CMK (cell line): ENCODE measurements at regions not wholly inside any gene's neighbourhood (a gene's known extent, or its start where the extent isn't known, plus 50 kb on each side); places are given as distances from the start of the nearest gene placed in this dataset.
"Not testable (repeated sequence)": the region's sequence is repeated elsewhere in the genome, so short reads cannot be mapped to it uniquely, and the experiment has no call there.

Source experiments
- DNase-seq: peaks from one replicate; pipeline ENCODE4 v3.0.0-alpha.2; 2010; ENCODE audit warnings: low read depth

DNA sequence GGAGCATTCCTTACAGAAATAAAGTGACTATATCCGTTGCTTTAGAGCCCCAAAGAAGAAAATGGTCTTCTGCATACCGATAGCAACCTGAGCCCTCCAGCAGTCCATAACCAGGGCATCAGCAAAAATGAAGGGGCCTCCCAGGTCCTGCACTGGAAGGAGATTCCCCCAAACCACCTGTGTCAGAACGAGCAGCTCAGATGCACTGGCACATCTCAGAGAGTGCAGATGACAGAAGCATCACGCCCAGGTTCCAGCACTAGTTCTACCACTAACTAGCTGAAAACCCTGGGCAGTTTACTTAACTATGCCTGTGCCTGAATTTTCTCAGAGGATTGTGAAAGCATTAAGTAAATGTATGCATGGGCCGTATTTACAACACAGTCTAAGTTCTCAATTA lies 466.7 kb upstream of the MYT1L start:
- no peak for DNase-seq

DNA sequence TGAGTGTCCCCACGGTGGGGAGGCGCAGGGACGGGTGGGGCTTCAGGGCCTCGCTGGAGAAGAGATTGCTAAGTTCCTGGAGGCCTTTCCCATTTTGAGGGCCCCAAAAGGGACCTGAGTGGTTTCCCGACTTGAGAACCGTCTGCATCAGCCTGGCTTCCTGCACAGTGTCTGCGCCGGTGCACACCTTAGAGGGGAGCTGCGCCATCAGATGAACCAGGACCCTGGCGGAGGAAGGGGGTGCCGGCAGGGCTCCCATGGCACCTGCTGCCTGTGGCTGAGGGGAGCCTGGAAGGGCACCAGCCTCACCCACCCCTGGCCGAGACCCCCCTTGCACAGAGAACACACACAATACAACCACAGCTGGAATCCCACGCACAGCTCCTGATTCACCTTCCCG lies 465.1 kb upstream of the MYT1L start:
- DNase-seq: no peak

DNA sequence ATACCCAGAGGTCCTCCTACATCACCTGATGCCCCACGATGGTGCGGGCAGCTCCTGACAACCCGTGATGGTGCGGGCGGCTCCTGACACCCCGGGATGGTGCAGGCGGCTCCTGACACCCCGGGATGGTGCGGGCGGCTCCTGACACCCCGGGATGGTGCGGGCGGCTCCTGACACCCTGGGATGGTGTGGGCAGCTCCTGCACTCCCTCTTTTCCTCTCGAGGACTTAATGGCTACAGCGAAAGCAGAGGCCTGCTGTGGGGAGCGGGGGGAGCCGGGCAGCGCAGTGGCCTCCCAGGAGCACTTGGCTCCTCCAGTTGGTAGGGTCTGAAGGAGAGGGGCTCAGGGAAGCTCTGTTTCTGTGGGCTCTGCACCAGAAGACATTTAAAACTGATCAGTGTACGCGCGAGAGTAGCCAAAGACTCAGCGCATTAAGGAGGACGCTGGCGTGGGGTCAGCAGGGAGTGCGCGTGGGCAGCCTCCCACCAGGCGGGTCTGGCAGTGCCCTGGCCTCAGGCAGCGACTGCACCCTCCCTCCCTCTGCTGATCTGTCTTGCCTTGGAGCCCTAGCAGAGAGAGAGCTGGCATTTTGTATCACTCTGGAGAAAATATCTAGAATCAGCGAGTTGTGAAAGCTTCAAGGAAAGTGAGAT lies 464.5 kb upstream of the MYT1L start:
- DNase-seq: no peak

DNA sequence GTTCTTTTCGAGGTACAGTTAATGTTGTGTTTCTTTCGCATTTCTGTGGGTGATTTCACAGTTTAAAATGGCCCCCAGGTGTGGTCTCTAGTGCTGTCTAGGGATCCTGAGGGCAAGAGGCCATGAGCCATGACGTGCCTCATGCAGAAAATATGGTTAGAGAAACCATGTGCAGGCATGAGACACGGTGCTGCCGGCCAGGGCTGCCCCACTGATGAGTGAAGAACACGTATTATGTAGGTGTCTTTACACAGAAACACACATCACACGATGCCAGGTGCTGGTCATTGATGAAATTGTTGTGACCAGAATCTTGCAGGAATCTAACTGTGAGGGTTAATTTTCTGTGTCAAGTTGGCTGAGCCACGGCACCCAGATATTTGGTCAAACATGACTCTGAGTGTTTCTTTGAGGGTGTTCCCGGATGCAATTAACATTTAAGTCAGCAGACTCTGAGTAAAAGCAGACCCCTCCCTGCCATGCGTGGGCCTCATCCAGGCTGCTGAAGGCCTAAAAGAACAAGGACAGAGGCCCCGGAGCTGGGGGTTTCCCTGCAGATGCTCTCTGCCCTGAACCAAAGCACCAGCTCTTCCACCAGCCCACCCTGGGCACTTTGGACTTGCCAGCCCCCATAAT lies 463.0 kb upstream of the MYT1L start:
- no peak for DNase-seq

DNA sequence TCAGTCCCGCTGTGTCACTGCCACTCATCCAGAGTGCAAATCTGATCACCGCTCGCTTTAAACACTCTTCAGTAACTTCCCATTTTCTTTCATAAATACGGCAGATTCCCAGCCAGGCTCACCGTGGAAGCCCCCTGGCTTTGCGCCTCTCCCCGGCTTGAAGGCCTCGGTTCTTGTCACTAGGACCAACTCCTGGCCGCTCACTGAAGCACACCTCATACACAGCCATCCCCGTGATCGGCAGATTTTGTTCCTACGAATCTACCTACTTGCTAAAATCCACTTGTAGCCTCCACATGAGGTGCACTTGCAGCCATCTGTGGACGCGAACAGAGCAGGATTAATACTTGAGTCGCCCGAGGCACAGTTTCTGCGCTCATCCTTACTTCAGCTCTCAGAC lies 462.4 kb upstream of the MYT1L start:
- no peak for DNase-seq

DNA sequence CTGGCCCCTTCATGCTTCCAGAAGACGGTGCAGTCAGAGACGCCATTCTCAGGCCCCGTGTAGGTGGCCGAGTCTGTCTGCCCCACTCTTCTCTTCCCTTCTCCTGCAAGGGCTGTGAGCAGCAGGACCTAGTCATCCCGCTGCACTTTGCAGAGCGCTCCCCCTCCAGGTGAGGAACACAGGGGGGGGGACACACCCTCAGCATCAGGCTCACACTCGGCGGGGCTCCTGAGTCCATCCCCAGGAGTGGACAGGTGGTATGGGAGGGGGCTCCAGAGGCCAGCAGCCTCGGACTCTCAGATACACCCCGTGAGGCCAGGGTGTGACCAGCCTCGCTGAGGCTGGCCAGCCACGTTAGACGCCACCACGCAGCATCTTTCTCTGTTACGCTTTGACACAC lies 460.5 kb upstream of the MYT1L start:
- no peak for DNase-seq

DNA sequence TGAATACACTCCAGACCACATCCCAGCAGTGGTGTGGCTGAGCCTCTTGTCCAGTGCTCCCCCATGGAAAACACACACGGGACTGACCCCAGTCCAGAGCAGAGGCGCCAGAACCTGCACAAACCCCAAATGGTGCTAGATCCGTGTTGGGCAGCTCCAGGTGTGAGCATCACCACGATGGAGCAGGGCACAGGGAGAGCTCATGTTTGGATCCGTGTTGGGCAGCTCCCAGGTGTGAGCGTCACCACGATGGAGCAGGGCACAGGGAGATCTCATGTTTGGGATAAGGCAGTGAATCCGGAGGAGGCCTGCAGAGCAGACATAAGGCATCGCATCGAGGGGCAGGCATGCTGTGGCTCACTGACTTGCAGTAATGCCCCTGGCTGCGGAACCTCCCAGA lies 460.0 kb upstream of the MYT1L start:
- no peak for DNase-seq

DNA sequence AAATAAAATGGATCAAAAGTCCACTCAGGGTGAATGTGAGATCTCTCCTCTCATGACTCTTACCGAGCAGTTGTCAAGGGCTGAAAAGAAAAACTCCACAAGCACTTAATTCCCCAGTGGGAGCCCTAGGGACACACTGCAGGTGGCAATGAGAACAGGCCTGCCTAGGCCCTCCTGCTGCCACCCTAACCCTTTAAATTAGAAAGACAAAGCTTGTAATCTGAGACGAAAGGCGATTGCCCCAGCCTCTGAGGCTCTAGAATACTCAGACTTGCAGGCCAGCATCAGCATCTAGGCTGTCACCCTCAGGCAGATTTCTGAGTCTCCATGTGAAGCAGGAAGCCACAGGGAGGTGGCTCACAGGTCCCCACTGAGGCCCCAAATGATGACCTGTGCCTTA lies 457.0 kb upstream of the MYT1L start:
- no peak for DNase-seq

DNA sequence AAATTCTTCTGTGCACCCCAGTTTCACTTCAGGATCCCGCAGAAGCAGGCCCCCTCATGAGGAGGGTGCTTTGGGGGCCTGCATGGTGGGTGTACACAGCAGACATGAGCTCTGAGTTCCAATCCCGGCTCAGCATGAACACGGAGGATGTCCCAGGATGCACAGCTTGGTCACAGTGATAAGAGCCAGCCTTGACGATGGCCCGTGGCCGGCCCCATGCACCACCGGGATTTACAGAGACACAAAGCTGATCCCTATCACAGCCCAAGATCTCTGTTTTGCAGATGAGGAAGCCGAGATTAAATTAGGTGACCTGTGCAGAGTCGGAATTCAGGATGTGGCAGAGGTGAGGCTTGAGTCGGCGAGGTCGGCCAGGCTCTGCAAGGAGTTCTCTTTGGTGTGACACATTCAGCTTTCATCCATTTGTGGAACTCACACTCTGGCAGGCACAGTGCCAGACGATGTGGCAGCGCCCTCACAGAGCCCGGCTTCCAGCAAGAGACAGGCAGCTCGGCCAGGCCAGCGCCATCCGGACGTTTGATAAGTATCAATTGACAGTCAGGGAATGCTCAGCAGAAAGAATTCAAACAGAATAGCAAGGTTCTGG lies 456.3 kb upstream of the MYT1L start:
- no peak for DNase-seq

DNA sequence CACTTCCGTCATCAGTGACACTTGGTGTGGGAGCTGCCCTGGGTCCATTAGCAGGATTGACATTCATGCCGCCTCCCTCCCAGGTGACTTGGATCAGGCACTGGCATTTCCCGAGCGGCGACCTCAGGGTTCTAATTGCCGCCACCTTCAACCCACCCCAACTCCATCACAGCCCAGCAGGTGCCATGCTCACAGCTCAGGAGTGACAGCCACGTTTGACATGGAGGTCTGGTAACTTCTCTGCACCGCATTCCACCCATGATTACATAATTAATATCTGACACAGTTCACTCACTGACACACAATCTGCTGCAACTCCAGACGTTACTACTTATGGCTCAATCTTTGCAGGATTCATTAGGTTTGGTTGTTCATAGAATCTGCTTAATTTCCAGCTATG lies 450.9 kb upstream of the MYT1L start:
- no peak for DNase-seq

DNA sequence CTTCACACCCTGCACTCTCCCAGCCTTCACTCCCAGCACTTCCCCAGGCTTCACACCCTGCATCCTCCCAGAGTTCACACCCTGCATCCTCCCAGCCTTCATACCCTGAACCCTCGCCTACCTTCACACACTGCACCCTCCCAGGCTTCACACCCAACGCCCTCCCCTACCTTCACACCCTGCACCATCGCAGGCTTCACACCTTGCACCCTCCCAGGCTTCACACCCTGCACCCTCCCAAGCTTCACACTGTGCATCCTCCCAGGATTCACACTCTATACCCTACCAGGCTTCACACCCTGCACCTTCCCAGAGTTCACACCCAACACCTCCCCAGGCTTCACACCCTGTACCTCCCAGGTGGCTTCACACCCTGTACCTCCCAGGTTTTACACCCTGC lies 448.7 kb upstream of the MYT1L start:
- no peak for DNase-seq

DNA sequence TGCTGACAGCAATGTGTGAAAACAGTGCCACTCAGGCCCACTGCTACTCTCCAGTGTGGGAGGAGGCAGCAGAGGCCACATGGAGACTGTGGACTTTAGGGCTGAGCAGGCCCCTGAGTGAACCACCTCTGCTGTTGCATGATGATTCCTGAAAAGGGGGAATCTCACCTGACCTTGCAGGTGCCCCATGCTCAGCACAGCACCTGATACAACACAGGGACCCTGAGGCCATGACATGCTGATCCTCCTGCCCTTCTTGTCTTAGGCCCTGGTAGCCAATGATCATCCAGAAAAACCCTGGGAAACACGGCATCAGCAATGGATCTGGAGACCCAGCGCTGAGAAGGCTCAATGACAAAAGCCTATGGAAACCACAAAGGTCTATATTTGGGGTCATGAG lies 446.8 kb upstream of the MYT1L start:
- no peak for DNase-seq

DNA sequence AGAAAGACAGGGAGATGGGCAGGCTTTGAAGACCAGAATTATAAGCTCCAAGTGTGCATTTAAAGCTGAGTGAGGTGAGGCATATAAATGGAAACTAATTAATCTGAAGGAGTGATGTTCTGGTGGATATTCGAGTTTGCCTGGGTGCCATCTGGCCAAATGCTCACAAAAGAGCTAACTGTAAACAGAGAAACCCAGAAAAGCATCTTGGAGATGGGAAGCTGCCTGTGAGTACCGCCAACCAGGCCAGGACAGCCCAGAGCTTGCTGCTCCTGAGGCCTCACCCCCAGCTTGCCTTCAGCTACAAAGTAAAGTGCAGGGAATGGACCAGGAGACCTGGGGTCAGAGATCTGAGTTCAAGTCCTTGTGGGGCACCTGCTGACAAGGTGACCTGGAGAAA lies 446.1 kb upstream of the MYT1L start:
- no peak for DNase-seq

DNA sequence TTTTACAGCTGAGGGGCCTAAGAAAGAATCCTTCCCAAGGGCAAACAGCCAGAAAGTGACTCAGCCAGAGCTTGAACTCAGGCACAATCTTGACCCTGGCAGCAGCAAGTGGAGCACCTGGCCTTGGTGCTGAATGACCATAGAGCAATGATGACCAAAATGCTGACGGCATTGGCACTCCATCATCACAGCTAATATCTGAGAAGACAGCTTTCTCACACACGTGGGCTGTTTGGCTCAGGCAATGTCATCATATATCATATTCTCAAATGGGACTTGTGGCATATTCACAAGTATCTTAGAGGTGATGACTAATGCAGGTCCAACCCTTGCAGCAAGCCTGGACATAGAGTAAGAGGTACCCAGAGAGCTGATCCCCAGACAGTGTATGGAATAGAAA lies 443.9 kb upstream of the MYT1L start:
- no peak for DNase-seq

DNA sequence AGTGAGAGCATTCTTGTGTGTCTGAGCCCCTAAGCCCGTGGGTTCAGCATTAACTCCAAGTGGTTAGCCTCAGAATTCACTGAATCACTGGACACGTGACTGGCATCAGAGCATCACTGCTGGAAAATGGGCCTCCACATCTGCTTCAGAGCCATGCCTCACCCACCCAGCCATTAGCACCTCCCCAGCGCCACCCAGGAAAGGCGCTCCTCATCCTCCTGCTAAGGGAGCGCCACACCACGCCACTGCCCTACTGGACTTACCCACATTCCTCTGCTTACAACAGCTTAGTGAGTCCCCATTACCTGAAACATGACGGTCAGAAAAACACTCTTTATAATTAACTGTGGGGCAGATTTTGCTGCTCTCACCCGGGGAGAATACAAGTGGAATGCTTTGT lies 442.6 kb upstream of the MYT1L start:
- no peak for DNase-seq

DNA sequence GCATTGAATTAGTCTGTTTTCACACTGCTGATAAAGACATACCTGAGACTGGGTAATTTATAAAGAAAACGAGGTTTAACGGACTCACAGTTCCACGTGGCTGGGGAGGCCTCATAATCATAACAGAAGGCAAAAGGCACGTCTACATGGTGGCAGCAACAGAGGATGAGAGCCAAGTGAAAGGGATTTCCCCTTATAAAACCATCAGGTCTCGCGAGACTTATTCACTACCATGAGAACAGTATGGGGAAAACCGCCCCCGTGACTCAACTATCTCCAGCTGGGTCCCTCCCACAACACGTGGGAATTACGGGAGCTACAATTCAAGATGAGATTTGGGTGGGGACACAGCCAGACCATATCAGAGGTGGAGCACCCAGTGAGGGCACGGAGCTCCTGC lies 442.0 kb upstream of the MYT1L start:
- not testable (repeated sequence) for DNase-seq

DNA sequence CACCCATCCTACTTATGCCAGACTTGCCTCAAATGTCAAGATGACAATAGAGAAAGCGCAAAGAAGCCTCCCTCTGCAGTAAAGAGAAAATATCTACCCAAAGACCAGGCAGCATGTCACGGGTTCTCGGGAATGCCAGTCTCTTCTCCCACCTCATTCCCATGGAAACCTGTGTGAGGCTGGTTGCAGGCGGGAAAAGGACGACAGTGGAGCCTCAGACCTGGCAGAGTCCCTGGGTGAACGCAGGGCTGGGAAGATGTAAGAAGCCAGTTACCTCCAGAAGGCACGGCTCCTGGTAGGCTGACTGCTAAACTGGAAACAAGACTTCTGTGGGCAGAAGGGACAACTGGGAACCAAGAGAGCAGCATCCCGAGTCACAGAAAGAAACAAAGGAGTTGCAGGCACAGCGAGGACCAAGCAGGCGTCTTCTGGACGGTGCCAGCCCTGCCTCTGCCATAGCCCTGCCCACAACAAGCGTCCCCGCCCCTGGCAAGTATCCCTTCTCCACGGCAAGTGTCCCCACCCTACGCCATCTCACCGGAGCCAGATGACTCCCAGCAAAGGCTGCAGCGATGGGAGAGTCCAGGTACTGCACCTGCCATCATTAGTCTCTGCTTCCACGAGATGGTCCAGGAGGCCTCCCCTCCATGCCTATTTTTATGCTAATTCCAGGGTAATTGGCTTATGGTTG lies 440.8 kb upstream of the MYT1L start:
- DNase-seq: no peak

DNA sequence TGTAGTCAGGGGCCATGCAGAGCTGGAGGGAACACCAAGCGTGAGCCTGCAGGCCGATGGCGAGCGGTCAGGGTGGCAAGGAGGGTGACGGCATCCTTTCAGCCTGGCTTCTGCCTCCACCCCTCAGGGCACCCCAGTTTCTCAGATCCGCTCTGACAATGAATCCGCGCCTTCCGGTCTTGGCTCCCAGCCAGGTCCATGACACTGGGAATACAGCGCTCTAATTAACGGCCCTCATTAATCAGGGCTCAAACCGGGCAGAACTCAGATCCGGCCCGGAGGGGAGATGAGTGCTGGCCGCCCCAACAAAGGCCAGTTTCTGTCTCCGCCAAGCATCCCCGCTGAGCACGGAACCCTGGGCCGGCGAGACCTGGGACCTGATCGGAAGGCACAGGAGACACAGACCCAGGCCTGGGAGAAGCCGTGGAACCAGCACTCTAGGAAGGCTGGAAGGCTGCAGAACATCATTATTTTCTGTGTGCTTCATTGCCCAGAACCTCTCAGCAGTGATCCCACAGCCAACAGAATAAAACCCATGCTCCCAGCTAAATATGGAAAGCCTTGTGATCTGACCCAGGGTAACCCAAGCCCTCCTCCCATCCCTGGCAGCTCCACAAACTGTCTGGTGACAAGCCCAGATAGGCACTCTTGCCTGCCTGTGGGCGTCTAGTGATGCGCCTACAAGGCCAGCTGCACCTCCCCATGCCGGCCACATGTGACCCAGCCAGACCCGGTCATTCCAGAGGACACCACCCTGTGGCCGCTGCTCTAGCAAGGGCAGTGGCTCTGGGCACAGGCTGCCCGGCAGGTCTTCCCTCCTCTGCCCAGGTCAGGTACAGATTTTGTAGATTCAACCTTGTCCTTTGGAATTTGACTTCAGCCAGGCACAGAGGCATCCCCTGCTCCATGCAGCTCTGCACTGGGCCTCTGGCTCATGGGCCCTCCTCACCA lies 438.7 kb upstream of the MYT1L start:
- DNase-seq: no peak

DNA sequence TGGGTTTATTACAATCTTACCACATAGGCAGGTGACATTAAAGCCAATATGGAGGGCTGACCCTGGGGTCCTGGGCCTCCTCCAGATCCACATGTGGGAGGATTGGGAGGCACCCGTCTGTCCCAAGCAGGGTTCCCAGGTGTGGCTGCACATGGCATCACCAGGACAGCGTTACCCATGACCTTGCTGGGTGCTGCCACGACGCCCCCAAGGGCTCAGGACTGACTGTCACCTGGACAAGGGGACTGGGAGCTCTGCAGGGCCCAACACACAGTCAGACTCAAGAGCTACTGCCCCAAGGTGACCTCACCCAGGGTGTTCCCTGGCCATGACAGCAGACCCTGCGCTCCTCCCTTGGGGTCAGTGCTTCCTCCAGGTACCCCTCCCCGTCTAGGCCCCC lies 437.4 kb upstream of the MYT1L start:
- no peak for DNase-seq

DNA sequence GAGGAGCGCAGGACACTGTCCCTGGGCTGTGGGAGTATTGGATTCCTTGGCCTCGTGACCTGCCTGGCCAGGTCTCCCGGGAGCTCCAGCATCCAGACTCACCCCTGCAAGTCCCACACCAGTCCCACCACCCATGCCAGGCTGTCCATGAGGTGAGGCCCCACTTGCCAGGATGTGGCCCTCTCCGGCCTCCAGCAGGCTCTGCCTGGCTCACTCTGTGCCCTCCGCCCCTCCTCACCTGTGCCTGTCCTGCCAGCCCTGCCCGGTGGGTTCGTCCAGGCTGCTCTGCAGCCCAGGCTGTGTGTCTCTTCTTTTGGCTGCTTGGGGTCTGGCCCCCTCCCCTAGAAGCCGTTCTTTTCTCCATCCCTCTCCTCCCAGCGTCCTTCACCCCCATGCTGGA lies 436.8 kb upstream of the MYT1L start:
- DNase-seq: no peak

DNA sequence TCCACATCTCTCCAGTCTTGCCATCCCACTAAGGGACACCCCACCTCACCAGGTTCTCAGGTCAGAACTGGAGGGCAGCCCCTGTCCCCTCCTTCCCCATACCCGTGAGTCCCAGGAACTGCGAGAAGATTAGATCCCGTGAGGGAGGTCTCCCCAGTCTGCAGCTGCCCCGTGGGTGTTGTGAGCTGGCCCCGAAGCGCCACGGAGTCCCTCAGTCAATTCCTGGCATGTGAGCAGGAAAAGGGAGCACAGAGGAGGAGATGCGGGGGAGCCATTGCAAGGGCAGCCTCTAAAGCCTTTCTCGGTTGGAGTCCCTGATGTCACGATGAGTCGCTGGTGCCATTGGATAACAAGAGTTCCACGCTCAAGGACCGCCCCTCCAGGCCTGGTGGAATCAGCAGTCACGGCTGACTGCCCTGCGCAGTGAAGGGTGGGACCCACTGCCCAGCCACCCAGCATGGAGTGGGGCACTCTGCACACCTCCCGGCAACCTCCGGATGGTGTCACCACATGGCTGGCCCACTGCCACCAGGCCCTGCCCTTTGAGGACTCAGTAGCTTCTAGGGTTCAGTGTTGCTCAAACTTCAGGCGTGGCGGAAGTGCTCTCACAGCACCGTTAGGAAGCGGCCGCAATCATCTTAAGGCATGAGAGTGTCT lies 434.9 kb upstream of the MYT1L start:
- no peak for DNase-seq
